ENCODE measurements at regions not wholly inside any gene's neighbourhood (a gene's known extent, or its start where the extent isn't known, plus 50 kb on each side); places are given as distances from the start of the nearest gene placed in this dataset.
"Not testable (repeated sequence)": the region's sequence is repeated elsewhere in the genome, so short reads cannot be mapped to it uniquely, and the experiment has no call there.

DNA sequence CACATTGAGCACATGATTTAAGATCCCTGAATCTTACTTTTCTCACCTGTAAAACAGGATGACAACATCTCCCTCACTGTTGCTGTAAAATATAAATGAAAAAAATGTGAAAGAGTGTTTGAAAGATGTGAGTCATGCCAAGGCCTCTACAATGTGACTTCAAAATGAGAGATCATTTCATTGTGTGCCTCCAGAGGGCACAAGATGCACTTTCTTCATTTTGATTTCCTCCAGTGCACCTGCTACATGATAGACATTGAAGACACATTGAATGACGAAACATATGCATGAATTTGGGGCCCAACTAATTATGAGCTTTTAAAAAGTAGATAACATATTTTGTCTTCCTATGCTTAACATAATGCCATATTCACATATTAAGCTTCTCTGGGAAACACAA is 170.3 kb downstream of the MOBP start:
- TF ChIP-seq, protein P1, sequence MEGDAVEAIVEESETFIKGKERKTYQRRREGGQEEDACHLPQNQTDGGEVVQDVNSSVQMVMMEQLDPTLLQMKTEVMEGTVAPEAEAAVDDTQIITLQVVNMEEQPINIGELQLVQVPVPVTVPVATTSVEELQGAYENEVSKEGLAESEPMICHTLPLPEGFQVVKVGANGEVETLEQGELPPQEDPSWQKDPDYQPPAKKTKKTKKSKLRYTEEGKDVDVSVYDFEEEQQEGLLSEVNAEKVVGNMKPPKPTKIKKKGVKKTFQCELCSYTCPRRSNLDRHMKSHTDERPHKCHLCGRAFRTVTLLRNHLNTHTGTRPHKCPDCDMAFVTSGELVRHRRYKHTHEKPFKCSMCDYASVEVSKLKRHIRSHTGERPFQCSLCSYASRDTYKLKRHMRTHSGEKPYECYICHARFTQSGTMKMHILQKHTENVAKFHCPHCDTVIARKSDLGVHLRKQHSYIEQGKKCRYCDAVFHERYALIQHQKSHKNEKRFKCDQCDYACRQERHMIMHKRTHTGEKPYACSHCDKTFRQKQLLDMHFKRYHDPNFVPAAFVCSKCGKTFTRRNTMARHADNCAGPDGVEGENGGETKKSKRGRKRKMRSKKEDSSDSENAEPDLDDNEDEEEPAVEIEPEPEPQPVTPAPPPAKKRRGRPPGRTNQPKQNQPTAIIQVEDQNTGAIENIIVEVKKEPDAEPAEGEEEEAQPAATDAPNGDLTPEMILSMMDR (IDR thresholded peaks at IDR 0.05; ENCODE audit: unreplicated experiment), result no peak
- Mint-ChIP-seq H3K36me3 (ENCODE audit: low read depth, unreplicated experiment) (no peaks in the 10 kb centered on the region), H3K27ac (ENCODE audit: unreplicated experiment) (no peak overlapping the region), H3K27me3 (ENCODE audit: unreplicated experiment) (no peaks in the 10 kb centered on the region), H3K4me1 (ENCODE audit: unreplicated experiment) (no peaks in the 10 kb centered on the region), H3K4me3 (ENCODE audit: unreplicated experiment) (no peak overlapping the region), H3K9me3 (ENCODE audit: unreplicated experiment) (no peaks in the 10 kb centered on the region)
- DNase-seq (ENCODE audit: low spot score), result no peak

DNA sequence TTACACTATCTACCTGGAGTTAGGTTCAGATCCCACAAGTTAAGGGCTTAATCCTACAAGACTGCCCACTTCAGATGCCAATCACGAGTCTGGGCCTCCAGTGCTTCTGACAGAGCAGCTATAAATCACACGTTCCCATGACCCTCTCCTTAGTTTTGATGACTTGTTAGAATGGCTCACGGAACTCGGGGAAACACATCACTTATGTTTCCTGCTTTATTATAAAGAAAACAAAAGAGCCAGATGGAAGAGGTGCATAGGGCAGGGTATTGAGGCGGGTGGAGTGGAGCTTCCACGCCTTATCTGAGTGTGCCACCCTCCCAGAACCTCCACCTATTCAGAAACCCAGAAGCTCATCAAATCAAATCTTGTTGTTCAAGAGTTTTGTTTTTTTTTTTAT is 170.8 kb downstream of the MOBP start:
- Mint-ChIP-seq H3K27me3 (ENCODE audit: unreplicated experiment) (no peaks in the 10 kb centered on the region), H3K27ac (ENCODE audit: unreplicated experiment) (no peak overlapping the region), H3K4me1 (ENCODE audit: unreplicated experiment) (no peaks in the 10 kb centered on the region), H3K4me3 (ENCODE audit: unreplicated experiment) (no peak overlapping the region), H3K9me3 (ENCODE audit: unreplicated experiment) (no peaks in the 10 kb centered on the region), H3K36me3 (ENCODE audit: low read depth, unreplicated experiment) (no peaks in the 10 kb centered on the region)
- DNase-seq (ENCODE audit: low spot score), result no peak
- TF ChIP-seq, protein P1 (IDR thresholded peaks at IDR 0.05; ENCODE audit: unreplicated experiment), result no peak

DNA sequence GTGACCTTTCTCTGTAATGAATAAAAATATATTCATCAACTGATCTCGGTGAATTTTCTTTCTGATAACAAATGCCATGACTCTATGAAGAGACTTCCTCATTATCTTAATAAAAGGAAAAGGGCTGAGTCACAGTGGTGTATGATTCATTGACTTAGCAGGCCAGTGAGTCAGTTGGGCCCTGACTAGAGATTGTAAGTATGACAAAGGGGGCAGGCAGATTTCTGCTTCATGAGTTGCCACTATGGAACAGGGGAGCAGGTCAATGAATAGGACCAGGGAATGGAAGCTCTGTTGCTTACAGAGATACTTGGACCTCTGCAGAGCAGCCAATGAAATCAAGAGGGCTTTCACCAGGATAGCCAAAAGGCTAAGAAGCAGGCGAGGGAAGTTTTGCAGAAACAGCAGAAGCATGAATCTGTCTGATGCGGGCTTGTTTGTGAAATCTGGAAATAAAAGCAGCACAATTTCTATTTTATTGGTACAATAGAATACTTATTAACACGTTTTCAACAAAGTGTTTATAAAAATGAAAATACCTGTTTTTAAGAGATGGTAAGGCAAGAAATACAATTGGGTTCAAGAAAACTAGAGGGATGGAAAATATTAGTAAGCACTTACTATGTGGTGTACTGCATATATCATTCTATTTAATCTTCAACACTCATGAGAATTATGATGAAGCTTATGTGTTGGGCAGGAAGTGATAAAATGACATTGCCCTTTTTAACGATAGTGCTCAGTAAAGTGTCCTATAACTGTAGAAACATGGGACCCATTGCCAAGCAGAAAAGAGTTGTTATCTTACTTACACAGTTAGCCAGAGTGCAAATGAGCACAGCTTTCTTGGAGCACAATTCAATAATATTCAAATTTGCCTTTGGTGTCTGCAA is 169.8 kb upstream of the MYRIP start:
- Mint-ChIP-seq H3K9me3 (ENCODE audit: unreplicated experiment) (no peaks in the 10 kb centered on the region), H3K4me1 (ENCODE audit: unreplicated experiment) (no peaks in the 10 kb centered on the region), H3K4me3 (ENCODE audit: unreplicated experiment) (no peak overlapping the region), H3K27me3 (ENCODE audit: unreplicated experiment) (no peaks in the 10 kb centered on the region), H3K36me3 (ENCODE audit: low read depth, unreplicated experiment) (no peaks in the 10 kb centered on the region), H3K27ac (ENCODE audit: unreplicated experiment) (no peak overlapping the region)
- no peak for DNase-seq (ENCODE audit: low spot score)
- TF ChIP-seq, protein P1 (IDR thresholded peaks at IDR 0.05; ENCODE audit: unreplicated experiment), result no peak

DNA sequence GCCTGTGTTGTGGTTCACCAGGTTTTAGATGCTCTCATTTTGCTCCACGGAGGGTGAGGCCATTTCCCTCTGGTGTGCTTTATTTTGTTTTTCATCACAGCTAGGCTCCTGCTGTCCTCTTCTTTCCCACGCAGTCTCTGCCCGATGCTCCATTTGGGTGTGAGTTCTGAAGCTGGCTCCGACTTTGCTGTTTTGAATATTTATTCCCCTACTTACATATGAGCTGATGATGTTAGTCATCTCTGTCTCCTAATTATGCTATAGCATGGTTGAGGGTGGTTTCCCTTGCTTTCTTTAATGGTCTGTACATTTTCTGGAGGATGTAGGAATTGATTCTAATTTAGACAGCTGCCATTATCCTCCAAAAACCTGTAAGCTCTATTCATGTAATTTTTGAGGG is 168.1 kb upstream of the MYRIP start:
- TF ChIP-seq, protein P1 (IDR thresholded peaks at IDR 0.05; ENCODE audit: unreplicated experiment), result no peak
- no peak overlapping the region for H3K4me3 Mint-ChIP-seq (ENCODE audit: unreplicated experiment)
- no peaks in the 10 kb centered on the region for H3K4me1 Mint-ChIP-seq (ENCODE audit: unreplicated experiment)
- H3K27me3 Mint-ChIP-seq (ENCODE audit: unreplicated experiment), result no peaks in the 10 kb centered on the region
- H3K9me3 Mint-ChIP-seq (ENCODE audit: unreplicated experiment), result no peaks in the 10 kb centered on the region
- H3K36me3 Mint-ChIP-seq (ENCODE audit: low read depth, unreplicated experiment), result no peaks in the 10 kb centered on the region
- no peak overlapping the region for H3K27ac Mint-ChIP-seq (ENCODE audit: unreplicated experiment)
- DNase-seq (ENCODE audit: low spot score), result no peak

DNA sequence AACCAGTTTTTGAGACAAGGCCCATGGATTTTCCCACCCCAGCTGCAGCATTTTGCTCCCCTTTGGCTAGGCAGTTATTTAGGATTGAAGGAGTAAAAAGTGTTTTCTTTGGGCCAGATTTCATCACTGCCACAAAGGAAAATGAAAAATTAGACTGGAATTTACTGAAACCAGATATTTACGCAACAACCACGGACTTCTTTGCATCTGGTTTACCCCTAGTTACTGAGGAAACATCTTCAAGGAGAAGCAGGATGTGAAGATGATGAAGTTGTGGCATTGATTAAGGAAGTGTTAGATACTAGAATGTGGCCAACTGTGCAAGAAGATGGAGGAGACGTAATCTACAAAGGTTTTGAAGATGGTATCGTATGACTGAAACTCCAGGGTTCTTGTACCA is 165.2 kb upstream of the MYRIP start:
- no peaks in the 10 kb centered on the region for H3K36me3 Mint-ChIP-seq (ENCODE audit: low read depth, unreplicated experiment)
- no peaks in the 10 kb centered on the region for H3K27me3 Mint-ChIP-seq (ENCODE audit: unreplicated experiment)
- TF ChIP-seq, protein P1 (IDR thresholded peaks at IDR 0.05; ENCODE audit: unreplicated experiment), result no peak
- H3K4me1 Mint-ChIP-seq (ENCODE audit: unreplicated experiment), result no peaks in the 10 kb centered on the region
- H3K9me3 Mint-ChIP-seq (ENCODE audit: unreplicated experiment), result no peaks in the 10 kb centered on the region
- H3K4me3 Mint-ChIP-seq (ENCODE audit: unreplicated experiment), result no peak overlapping the region
- no peak for DNase-seq (ENCODE audit: low spot score)
- H3K27ac Mint-ChIP-seq (ENCODE audit: unreplicated experiment), result no peak overlapping the region

DNA sequence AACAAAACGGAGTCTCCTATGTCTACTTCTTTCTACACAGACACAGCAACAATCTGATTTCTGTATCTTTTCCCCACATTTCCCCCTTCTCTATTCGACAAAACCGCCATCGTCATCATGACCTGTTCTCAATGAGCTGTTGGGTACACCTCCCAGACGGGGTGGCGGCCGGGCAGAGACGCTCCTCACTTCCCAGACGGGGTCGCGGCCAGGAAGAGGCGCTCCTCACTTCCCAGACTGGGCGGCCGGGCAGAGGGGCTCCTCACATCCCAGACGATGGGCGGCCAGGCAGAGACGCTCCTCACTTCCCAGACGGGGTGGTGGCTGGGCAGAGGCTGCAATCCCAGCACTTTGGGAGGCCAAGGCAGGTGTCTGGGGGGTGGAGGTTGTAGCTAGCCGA is 158.2 kb upstream of the MYRIP start:
- H3K27me3 Mint-ChIP-seq (ENCODE audit: unreplicated experiment); H3K27ac Mint-ChIP-seq (ENCODE audit: unreplicated experiment); H3K9me3 Mint-ChIP-seq (ENCODE audit: unreplicated experiment): not testable (repeated sequence)

More for the DNA sequence above, 158.2 kb upstream of the MYRIP start:
- not testable (repeated sequence) for H3K4me1 Mint-ChIP-seq (ENCODE audit: unreplicated experiment); H3K4me3 Mint-ChIP-seq (ENCODE audit: unreplicated experiment); H3K36me3 Mint-ChIP-seq (ENCODE audit: low read depth, unreplicated experiment); DNase-seq (ENCODE audit: low spot score)

Measured in endothelial cell (in vitro differentiated cells).